HS-5 (cell line): ENCODE measurements at regions not wholly inside any gene's neighbourhood (a gene's known extent, or its start where the extent isn't known, plus 50 kb on each side); places are given as distances from the start of the nearest gene placed in this dataset.
"Not testable (repeated sequence)": the region's sequence is repeated elsewhere in the genome, so short reads cannot be mapped to it uniquely, and the experiment has no call there.

ENCODE experiments used
- DNase-seq: peaks from one replicate; pipeline ENCODE4 v3.0.0-alpha.2; 2012; ENCODE audit warnings: low read depth

DNA sequence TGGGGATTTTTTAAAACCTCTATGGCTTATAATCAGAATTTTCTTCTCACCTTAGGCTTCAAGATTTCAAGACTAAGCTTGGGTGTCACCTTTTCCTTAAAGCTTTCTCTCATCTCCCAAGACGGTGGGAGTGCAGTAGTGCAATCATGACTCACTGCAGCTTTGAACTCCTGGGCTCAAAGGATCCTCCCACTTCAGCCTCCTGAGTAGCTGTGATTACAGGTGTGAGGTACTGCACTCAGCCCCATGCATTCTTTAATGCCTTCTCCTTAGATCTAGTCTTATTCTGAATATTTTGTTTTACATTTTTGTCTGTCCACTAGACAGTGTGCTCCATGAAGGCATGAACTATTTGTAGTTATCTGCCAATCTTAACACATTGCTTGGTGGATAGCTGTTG, 55.7 kb upstream of the FAT3 start:
- DNase-seq: no peak

GRCh38 chr11:92167571-92167970, 57.0 kb upstream of the FAT3 start:
- no peak for DNase-seq

- DNase-seq: no peak
Observed at GRCh38 chr11:92166335-92166734, 58.3 kb upstream of the FAT3 start.

DNA sequence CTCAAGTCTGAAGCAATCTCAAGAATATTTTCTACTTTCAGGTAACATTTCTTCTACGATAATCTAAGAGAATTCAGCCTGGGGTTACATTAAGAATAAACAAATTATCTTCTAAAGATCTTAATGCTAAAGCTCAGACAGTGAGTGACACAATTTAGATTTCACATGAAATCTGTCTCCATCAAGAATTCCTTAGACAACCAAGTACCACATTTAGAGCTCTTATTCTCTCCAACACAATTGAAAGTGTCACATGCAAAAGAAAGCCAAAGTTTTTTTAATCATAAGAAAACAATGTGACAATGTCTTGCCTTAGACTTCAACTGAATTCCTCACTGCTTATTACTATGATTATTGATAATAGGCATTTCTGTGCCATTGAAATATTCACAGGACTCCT, 60.7 kb upstream of the FAT3 start:
- DNase-seq: no peak

DNA sequence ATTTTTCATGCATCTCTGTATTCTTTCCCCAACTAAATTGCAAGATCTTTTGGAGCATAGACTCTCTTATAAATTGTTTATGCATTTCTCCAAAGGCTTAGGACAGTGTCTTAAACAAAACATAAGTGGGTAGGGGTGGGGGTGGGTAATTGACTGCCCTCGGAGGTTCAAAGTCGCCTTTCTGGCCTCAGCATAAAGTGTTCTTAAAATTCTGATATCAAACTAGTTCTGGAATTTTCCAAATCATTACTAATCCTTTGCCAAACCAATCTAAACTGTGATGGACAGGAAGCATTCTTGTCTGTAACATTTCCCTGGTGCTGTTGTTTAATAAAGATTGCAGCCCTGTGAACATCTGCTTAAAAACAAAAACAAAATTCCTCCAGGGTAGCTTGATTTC, 61.8 kb upstream of the FAT3 start:
- no peak for DNase-seq

GRCh38 chr11:92159931-92160330, 64.7 kb upstream of the FAT3 start:
- no peak for DNase-seq

- DNase-seq: not testable (repeated sequence)
Observed at GRCh38 chr11:92157390-92157789, 67.2 kb upstream of the FAT3 start.

DNA sequence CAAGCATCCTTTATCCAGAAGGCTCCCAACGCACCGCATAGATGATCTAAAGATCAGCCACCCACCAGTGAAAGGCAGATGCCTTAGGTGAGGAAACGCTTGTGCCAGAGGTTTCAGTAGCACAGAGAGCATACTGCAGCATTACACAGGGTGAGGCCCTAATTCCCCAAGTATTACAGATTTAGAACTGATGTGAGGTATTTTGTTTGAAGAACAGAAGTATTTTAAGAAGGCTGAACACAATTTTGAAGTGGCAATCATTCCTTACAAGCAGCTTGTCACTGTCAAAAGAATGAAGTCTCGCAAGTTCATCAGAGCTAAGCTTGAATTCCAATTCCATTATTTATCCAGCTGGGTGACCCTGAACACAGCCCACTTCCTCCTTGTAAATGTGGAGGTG, 70.0 kb upstream of the FAT3 start:
- DNase-seq: no peak

GRCh38 chr11:92154110-92154509, 70.5 kb upstream of the FAT3 start:
- no peak for DNase-seq

DNA sequence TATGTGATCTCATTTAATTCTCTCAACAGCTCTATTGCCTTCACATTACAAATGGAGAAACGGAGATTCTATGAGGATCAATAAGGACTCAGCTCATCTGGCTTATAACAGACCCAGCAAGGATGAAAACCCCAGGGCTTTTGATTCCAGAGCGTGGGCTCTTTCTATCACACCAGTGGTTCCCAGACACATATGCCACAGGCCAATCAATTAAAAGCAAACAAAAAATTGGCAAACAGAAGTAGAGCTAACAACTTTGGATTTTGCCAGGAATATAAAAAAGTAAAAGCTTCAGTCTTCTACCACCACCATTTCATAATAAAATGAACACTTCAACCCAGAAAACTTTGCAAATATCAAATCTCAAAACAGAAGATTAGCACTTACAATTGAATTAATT, 71.1 kb upstream of the FAT3 start:
- no peak for DNase-seq

DNA sequence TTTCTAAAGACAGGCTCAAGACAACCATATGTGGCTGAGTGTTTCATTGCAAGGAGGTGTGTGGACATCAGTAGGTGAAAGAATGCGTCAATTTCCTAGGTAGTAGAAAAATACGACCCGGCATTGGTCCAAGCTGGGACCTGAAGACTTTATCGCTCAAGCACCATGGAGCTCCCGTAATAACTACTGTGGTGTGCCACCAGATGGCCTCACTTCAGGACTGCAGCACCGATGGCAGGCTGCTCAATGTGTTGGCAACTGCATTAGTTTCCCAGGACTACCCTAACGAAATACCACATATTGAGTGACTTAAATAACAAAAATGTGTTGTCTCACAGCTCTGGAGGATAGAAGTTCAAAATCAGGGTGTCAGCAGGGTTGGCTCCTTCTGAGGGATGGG, 72.4 kb upstream of the FAT3 start:
- no peak for DNase-seq

DNA sequence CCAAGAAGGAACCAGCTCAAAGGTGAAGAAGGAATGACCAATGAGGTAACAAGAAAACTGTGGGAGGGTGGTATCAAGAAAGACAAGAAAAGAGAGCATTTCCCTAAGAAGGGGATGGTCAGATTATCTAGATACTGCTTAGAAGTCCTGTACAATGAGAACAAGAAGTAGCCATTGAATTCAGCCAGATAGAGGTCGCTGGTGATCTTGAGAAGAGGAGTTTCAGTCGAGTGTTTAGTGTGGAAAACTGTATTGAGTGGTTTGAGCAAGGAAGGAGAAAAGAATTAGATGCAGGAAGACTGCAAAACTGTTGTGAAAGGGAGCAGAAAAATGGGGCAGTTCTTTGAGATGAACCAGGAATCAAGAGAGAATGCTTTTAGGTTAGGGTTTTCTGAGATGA, 74.6 kb upstream of the FAT3 start:
- no peak for DNase-seq

GRCh38 chr11:92141725-92142124, 82.9 kb upstream of the FAT3 start:
- no peak for DNase-seq

DNA sequence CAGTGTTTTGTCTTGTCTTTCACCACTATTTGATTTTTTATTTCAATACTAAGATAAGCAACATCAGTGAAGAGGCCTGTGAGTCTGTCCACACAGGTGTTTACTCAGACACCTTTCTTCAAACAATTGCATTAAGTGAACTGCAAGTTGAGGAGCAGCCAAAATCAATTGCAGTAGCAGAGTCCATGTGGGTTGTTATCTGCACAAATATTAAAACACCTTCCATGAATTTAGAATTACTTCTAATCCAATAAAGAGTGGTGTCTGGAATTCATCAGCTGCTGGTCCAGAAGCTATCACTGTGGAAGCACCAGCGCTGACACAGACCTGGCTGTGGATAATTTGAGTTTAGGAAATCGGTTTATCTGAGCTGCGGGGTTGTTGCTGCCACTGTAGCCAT, 83.5 kb upstream of the FAT3 start:
- no peak for DNase-seq

DNA sequence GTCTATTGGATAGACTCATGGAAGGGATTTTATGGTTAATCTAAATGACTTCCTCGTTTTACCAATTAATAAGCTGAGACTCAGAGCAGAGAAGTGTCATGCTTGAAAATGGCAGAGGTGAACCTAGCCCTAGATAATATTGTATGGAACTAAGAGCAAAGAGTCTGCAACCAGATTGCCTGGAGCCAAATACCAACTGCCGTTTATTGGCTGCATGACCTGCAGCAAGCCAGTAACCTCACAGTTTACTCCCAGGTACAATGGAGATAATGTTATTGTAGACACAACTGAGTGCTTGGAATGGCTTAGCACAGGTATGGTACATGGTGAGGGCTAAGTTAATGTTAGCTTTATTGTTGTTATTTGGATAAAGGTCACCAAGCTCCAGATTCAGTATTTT, 84.6 kb upstream of the FAT3 start:
- DNase-seq: no peak

GRCh38 chr11:92138296-92138695, 86.3 kb upstream of the FAT3 start:
- no peak for DNase-seq

DNA sequence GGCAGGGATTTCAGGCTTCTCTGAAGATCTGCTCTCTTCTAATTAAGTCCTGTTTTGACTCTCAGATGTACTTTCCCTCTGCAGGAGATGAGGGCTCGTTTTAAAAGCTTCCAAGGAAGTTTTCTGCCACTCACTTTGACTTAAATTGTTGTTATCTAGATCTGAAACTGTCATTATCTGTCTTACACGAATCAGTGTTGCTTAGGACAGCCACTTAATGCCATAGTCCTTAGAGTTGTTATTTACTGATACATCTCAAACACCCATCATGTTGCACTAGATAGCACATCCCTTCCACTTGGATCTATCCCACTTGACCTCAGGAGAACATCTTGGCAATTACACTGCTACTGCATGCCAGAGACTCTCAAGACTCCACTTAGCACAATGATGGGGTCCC, 86.9 kb upstream of the FAT3 start:
- DNase-seq: no peak

DNA sequence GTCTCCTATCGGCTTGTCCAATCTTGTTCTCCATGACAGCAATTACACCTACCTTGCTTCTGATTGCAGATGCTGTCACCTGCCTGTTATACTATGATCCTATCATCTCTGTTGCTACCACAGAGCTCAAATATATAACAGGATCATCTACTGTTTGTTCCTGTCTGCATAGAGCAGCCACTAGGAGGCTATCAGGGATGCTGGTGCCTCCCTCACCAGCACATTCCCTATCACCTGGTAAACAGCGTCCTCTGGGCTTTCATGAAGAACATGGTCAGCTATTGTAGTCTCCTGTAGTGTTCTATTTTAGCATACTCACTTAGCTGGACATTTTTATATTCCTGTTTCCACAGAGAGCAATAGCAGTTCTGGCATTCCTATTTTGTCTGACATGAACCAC, 87.8 kb upstream of the FAT3 start:
- DNase-seq: no peak

- peak; percentile 31 for DNase-seq
Observed at GRCh38 chr11:92131289-92131865, 93.2 kb upstream of the FAT3 start.

DNA sequence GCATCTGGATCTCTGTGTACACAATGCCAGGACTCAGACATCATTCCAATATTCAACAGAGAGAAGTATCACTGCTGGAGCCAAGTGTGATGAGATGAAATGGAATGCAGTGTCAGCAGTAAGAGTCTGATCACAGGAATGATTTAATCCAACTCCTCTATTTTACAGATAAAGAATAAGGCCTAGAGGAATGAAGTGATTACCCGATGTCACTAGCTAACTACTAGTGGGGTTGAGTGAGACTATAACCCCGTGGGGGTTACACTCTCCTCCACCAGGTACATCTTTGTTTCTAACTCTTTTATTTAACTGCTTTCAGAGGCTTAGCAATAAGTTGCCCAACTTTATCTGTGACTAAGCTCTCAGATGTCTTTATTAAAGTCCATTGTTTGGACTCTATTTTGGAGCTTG, 94.2 kb upstream of the FAT3 start:
- DNase-seq: peak; percentile 71

GRCh38 chr11:92129811-92130210, 94.8 kb upstream of the FAT3 start:
- DNase-seq: no peak

DNA sequence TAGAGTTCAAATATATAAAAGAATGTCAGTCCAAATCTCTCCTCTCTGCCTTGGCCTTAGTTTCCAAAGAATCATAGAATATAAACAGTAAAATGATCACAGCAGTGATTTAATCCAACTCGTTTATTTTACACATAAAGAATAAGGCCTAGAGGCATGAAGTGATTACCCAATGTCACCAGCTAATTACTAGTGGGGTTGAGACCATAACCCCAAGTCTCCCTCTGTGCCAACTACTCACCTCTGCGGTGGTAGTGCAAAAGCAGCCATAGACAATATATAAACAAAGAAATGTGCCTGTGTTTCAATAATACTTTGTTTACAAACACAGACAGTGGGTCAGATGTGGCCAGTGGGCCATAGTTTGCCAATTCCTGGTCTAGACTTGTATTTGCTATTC, 96.6 kb upstream of the FAT3 start:
- DNase-seq: no peak

DNA sequence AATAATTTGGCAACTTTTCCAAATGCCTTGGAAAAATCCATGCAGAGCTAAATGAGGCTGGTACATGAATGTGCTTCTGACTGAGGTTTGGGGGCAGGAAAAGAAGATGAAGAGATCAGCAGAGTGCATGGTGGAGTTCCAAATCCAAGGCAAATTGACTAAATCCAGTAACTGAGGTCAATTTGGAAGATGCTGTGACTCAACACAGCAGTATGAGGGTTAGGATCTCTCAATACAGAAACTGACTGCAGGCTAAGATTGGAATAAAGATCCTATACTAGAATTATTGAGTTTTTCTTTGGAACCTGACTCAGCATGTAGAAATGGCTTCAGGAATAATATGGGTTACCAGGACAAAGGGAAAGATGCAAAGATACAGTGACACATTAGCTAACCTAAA, 99.3 kb upstream of the FAT3 start:
- peak; percentile 24 for DNase-seq

DNA sequence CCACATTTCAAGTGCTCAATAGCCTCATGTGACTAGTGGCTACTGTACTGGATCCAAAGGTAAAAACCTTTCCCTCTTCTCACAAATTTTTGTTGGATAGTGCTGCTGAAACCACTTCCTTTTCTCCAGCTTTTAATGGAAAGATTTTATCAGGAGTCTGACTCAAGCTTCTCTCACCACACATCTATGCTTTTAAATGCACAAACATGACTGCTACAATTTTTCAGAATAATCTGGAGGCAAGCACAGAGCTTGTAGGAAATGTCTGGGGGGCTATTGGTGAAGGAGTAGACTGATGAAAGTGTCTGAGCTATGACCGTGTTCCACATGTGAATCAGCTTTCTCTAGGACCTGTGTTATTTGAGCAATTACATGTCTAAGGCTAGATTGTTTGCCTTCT, 101.1 kb upstream of the FAT3 start:
- peak; percentile 61 for DNase-seq

- no peak for DNase-seq
Observed at GRCh38 chr11:92122561-92122960, 102.1 kb upstream of the FAT3 start.
